C4-2B (cell line): ENCODE measurements at regions not wholly inside any gene's neighbourhood (a gene's known extent, or its start where the extent isn't known, plus 50 kb on each side); places are given as distances from the start of the nearest gene placed in this dataset.

ENCODE experiments used
- ZFX ChIP-seq: fragments of 450-650 bp; IDR thresholded peaks from 2 replicates; pipeline ENCODE4 v1.6.1; 2017
- TF ChIP-seq, protein P1 (sequence below): fragments of 450-650 bp; conservative IDR thresholded peaks from 2 replicates; pipeline ENCODE4 v1.5.1; 2017; ENCODE audit warnings: mild to moderate bottlenecking

DNA sequence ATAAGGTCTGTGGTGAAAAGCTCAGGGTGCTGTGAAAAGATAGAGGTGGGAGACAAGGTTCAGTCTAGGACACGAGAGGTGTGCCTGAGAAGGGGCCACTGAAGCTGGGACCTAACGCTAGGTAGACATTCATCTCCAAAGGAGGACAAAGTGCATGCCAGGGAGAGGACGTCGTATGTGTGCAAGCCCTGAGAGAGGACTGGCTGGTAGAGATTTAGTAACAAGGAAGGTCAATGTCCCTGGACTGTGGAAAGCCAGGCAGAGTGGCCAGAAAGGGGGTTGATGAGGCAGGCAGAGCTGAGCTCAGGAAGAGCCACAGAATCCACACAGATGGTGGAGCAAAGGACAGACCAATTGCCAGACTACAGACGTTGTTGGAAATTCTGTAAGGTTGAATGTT is 817.6 kb downstream of the CCSER2 start:
- TF ChIP-seq, protein P1, sequence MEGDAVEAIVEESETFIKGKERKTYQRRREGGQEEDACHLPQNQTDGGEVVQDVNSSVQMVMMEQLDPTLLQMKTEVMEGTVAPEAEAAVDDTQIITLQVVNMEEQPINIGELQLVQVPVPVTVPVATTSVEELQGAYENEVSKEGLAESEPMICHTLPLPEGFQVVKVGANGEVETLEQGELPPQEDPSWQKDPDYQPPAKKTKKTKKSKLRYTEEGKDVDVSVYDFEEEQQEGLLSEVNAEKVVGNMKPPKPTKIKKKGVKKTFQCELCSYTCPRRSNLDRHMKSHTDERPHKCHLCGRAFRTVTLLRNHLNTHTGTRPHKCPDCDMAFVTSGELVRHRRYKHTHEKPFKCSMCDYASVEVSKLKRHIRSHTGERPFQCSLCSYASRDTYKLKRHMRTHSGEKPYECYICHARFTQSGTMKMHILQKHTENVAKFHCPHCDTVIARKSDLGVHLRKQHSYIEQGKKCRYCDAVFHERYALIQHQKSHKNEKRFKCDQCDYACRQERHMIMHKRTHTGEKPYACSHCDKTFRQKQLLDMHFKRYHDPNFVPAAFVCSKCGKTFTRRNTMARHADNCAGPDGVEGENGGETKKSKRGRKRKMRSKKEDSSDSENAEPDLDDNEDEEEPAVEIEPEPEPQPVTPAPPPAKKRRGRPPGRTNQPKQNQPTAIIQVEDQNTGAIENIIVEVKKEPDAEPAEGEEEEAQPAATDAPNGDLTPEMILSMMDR, result no peak
- no peak for TF ChIP-seq ZFX
